ENCODE measurements at regions not wholly inside any gene's neighbourhood (a gene's known extent, or its start where the extent isn't known, plus 50 kb on each side); places are given as distances from the start of the nearest gene placed in this dataset.
"Not testable (repeated sequence)": the region's sequence is repeated elsewhere in the genome, so short reads cannot be mapped to it uniquely, and the experiment has no call there.

DNA sequence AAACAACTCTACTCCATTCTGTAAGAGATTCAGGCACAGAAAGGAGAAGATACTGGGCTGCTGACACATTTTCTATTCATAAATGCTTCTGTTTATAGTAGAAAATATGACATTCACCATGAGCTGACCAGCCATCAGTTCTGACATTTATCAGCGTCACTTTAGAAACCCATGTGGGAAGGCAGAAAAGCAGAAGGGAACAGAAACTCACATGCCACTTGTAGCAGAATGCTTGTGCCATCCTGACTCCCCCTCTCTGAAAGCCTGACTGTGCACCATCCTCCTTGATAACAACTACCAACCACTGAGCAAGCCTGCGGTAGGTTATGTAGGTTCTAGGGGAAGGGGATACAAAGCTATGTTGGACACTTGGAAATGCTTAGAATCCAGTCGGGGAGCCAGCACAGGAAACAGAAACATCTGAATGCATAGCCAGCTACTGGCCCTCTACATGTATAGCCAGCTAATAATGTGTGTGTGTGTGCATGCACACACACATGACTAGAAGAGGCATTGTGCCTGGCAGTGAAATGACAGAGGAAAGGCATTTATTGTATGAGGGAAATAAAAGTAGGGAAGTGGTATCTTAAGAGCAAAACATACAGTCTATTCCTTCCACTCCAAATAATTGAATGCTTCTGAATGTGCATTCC lies 104.3 kb downstream of the SPDYE17 start:
- not testable (repeated sequence) for TF ChIP-seq MYC (IDR thresholded peaks at IDR 0.05; ENCODE audit: low read depth, low read length); POLR2A (IDR thresholded peaks at IDR 0.05; ENCODE audit: low read depth, low read length); GATA2 (IDR thresholded peaks at IDR 0.05; ENCODE audit: insufficient read depth, insufficient read length, low read depth, low read length); POLR2AphosphoS5 (IDR thresholded peaks at IDR 0.05; ENCODE audit: insufficient read depth, low read depth, low read length); EZH2 (IDR thresholded peaks at IDR 0.05; ENCODE audit: borderline replicate concordance, low read depth, low read length, severe bottlenecking); JUN (IDR thresholded peaks at IDR 0.05; ENCODE audit: borderline replicate concordance, insufficient read depth, insufficient read length, low read depth)
- TF ChIP-seq, protein P1, sequence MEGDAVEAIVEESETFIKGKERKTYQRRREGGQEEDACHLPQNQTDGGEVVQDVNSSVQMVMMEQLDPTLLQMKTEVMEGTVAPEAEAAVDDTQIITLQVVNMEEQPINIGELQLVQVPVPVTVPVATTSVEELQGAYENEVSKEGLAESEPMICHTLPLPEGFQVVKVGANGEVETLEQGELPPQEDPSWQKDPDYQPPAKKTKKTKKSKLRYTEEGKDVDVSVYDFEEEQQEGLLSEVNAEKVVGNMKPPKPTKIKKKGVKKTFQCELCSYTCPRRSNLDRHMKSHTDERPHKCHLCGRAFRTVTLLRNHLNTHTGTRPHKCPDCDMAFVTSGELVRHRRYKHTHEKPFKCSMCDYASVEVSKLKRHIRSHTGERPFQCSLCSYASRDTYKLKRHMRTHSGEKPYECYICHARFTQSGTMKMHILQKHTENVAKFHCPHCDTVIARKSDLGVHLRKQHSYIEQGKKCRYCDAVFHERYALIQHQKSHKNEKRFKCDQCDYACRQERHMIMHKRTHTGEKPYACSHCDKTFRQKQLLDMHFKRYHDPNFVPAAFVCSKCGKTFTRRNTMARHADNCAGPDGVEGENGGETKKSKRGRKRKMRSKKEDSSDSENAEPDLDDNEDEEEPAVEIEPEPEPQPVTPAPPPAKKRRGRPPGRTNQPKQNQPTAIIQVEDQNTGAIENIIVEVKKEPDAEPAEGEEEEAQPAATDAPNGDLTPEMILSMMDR (IDR thresholded peaks at IDR 0.05; ENCODE audit: extremely low read depth in 1 of 2, insufficient read depth in 1 of 2, low read depth in 1 of 2, low read length in 2 of 2), result not testable (repeated sequence)
- TF ChIP-seq, protein P2, sequence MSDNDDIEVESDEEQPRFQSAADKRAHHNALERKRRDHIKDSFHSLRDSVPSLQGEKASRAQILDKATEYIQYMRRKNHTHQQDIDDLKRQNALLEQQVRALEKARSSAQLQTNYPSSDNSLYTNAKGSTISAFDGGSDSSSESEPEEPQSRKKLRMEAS (IDR thresholded peaks at IDR 0.05; ENCODE audit: insufficient read depth, insufficient read length), result not testable (repeated sequence)

Data from endothelial cell of umbilical vein (primary cell).